HCT116 (cell line): ENCODE measurements at regions not wholly inside any gene's neighbourhood (a gene's known extent, or its start where the extent isn't known, plus 50 kb on each side); places are given as distances from the start of the nearest gene placed in this dataset.

ENCODE experiments used
- ATAC-seq: fragments of 200-7000 bp; cut with Tn5 transposase; 2 replicates; pipeline ENCODE4 v1.9.1; 2020; ENCODE audit warnings: mild to moderate bottlenecking, moderate library complexity
- BruUV-seq: library from RNA; stranded (reverse); fragments of 400-500 nt; replicated peaks from 2 replicates; lab custom pipeline; 2021; lab: Mats Ljungman, UMichigan
- CTCF ChIA-PET: fragments of 300-600 bp; sonication (Branson Sonifier 250); formaldehyde crosslinking; loops from one replicate; lab custom pipeline; 2021; ENCODE audit warnings: antibody characterized with exemption; lab: Charles Lee
- POLR2A ChIA-PET: fragments of 300-600, 350-600 bp; sonication (Branson Sonifier 250); formaldehyde crosslinking; loops from one replicate; lab custom pipeline; 2021; ENCODE audit warnings: antibody characterized with exemption; lab: Charles Lee
- RAD21 ChIA-PET, 2 experiments: fragments of 300-600 bp; sonication (Branson Sonifier 250); formaldehyde crosslinking; loops; one replicate each; lab custom pipeline; 2023; ENCODE audit warnings: low total read pairs in 2 of 2; ENCODE audit not compliant: uncharacterized antibody in 2 of 2, unreplicated experiment in 2 of 2, low non-redundant PET in 1 of 2; lab: Charles Lee
- DNase-seq: peaks from one replicate; pipeline ENCODE4 v3.0.0-alpha.2; 2010; ENCODE audit warnings: low read depth, low spot score
- H2AFZ ChIP-seq: fragments of 200-600 bp; shearing (Covaris generic), sonication (generic); 2 replicates; pipeline ENCODE4 v1.6.1; 2017; ENCODE audit warnings: low read depth, mixed run types, mixed read lengths, antibody characterized with exemption, low read length; ENCODE audit not compliant: poor library complexity, severe bottlenecking
- H3K27ac ChIP-seq: 2 replicates; pipeline ENCODE4 v1.5.1; 2012; ENCODE audit warnings: low read depth, low read length
- H3K27me3 ChIP-seq: fragments of 200-600 bp; sonication (generic); 2 replicates; pipeline ENCODE4 v1.6.1; 2016; ENCODE audit warnings: mixed run types, low read length, mixed read lengths; ENCODE audit not compliant: insufficient read depth
- H3K36me3 ChIP-seq, 2 experiments: fragments of 200-500 bp in 1 of 2; fragments of 200-600 bp in 1 of 2; sonication (Bioruptor generic) in 1 of 2; sonication (generic) in 1 of 2; 2 replicates each; pipeline versions ENCODE4 v1.5.1 to v1.6.1; 2014 to 2016; ENCODE audit warnings: low read length in 2 of 2, inconsistent platforms in 1 of 2, mixed read lengths in 1 of 2, mixed run types in 1 of 2; ENCODE audit not compliant: insufficient read depth in 2 of 2, control insufficient read depth in 1 of 2
- H3K4me1 ChIP-seq, 2 experiments: fragments of 200-600 bp in 1 of 2; sonication (generic) in 1 of 2; 2 replicates each; pipeline versions ENCODE4 v1.5.1 to v1.6.1; 2012 to 2017; ENCODE audit warnings: low read length in 2 of 2, inconsistent platforms in 1 of 2, mild to moderate bottlenecking in 1 of 2, mixed read lengths in 1 of 2, mixed run types in 1 of 2, moderate library complexity in 1 of 2; ENCODE audit not compliant: insufficient read depth in 2 of 2, control insufficient read depth in 1 of 2
- H3K4me2 ChIP-seq: fragments of 200-600 bp; sonication (generic); 2 replicates; pipeline ENCODE4 v1.6.1; 2017; ENCODE audit warnings: mixed run types, low read length, mixed read lengths
- H3K4me3 ChIP-seq, 2 experiments: fragments of 200-600 bp in 1 of 2; sonication (generic) in 1 of 2; replicated peaks in 1 of 2; 2 replicates each; pipeline ENCODE4 v1.5.1; 2011 to 2016; ENCODE audit warnings: low read length in 2 of 2, control low read depth in 1 of 2, low read depth in 1 of 2, mild to moderate bottlenecking in 1 of 2, mixed read lengths in 1 of 2, mixed run types in 1 of 2
- H3K79me2 ChIP-seq: fragments of 200-600 bp; sonication (generic); 2 replicates; pipeline ENCODE4 v1.6.1; 2017; ENCODE audit warnings: mild to moderate bottlenecking, mixed run types, low read length, moderate library complexity, mixed read lengths; ENCODE audit not compliant: insufficient read depth
- H3K9ac ChIP-seq: fragments of 200-600 bp; sonication (generic); 2 replicates; pipeline ENCODE4 v1.6.1; 2016; ENCODE audit warnings: low read length, mixed read lengths
- H3K9me2 ChIP-seq: fragments of 200-600 bp; sonication (generic), shearing (Covaris generic); 2 replicates; pipeline ENCODE4 v1.6.1; 2017; ENCODE audit warnings: mixed run types, mild to moderate bottlenecking, moderate library complexity; ENCODE audit not compliant: insufficient read depth
- H3K9me3 ChIP-seq, 2 experiments: fragments of 200-500 bp in 1 of 2; fragments of 200-600 bp in 1 of 2; sonication (Bioruptor generic) in 1 of 2; sonication (generic) in 1 of 2; 2 replicates each; pipeline ENCODE4 v1.6.1; 2014 to 2017; ENCODE audit warnings: low read length in 2 of 2, mixed read lengths in 2 of 2, inconsistent platforms in 1 of 2, low read depth in 1 of 2, mild to moderate bottlenecking in 1 of 2, mixed run types in 1 of 2, moderate library complexity in 1 of 2; ENCODE audit not compliant: control insufficient read depth in 1 of 2, insufficient read depth in 1 of 2
- H4K20me1 ChIP-seq: fragments of 200-600 bp; sonication (generic), shearing (Covaris generic); 2 replicates; pipeline ENCODE4 v1.6.1; 2017; ENCODE audit warnings: mixed run types, mild to moderate bottlenecking, moderate library complexity; ENCODE audit not compliant: insufficient read depth
- ATF3 ChIP-seq: IDR thresholded peaks from 2 replicates; pipeline ENCODE4 v1.6.1; 2012
- CBX3 ChIP-seq: IDR thresholded peaks from 2 replicates; pipeline ENCODE4 v1.6.1; 2012; ENCODE audit warnings: low read depth
- CTCF ChIP-seq, 3 experiments: fragments of 200-600 bp in 1 of 3; sonication (generic) in 1 of 3; IDR thresholded peaks in 2 of 3; conservative IDR thresholded peaks in 1 of 3; 2 replicates each; pipeline ENCODE4 v1.5.1; 2012 to 2017; ENCODE audit warnings: low read depth in 2 of 3, low read length in 2 of 3, antibody characterized with exemption in 1 of 3, borderline replicate concordance in 1 of 3, control low read depth in 1 of 3, mild to moderate bottlenecking in 1 of 3, mixed read lengths in 1 of 3, mixed run types in 1 of 3, moderate library complexity in 1 of 3; ENCODE audit not compliant: insufficient read depth in 1 of 3
- EGR1 ChIP-seq: IDR thresholded peaks from 2 replicates; pipeline ENCODE4 v1.6.1; 2012; ENCODE audit warnings: low read depth
- EZH2 ChIP-seq: fragments of 200-600 bp; sonication (generic); IDR thresholded peaks from 2 replicates; pipeline ENCODE4 v1.6.1; 2017; ENCODE audit warnings: antibody characterized with exemption, mixed run types
- EZH2phosphoT487 ChIP-seq: fragments of 200-600 bp; IDR thresholded peaks from 2 replicates; pipeline ENCODE4 v1.6.1; 2018; ENCODE audit warnings: antibody characterized with exemption, borderline replicate concordance
- FOSL1 ChIP-seq: IDR thresholded peaks from 2 replicates; pipeline ENCODE4 v1.6.1; 2012; ENCODE audit warnings: low read depth
- POLR2A ChIP-seq: IDR thresholded peaks from 2 replicates; pipeline ENCODE4 v1.7.0; 2011; ENCODE audit warnings: borderline replicate concordance; ENCODE audit not compliant: insufficient read depth, insufficient read length; ENCODE audit errors: extremely low read depth
- POLR2AphosphoS5 ChIP-seq: IDR thresholded peaks from 2 replicates; pipeline ENCODE4 v1.6.1; 2011; ENCODE audit warnings: mild to moderate bottlenecking, low read depth, low read length, moderate library complexity
- RAD21 ChIP-seq: IDR thresholded peaks from 2 replicates; pipeline ENCODE4 v1.6.1; 2012; ENCODE audit warnings: low read depth, mild to moderate bottlenecking
- SIN3A ChIP-seq: IDR thresholded peaks from 2 replicates; pipeline ENCODE4 v1.6.1; 2012; ENCODE audit warnings: low read depth
- SP1 ChIP-seq: IDR thresholded peaks from 2 replicates; pipeline ENCODE4 v1.6.1; 2012; ENCODE audit warnings: low read depth
- SRF ChIP-seq: IDR thresholded peaks from 2 replicates; pipeline ENCODE4 v1.6.1; 2012; ENCODE audit warnings: low read depth
- TCF7L2 ChIP-seq: IDR thresholded peaks from 2 replicates; pipeline ENCODE4 v1.7.0; 2011; ENCODE audit warnings: borderline replicate concordance, inconsistent platforms; ENCODE audit not compliant: insufficient read depth, insufficient read length; ENCODE audit errors: extremely low read depth
- ZFX ChIP-seq: fragments of 450-650 bp; IDR thresholded peaks from 2 replicates; pipeline ENCODE4 v1.6.1; 2017
- ZNF274 ChIP-seq: fragments of 200-500 bp; sonication (Bioruptor generic); IDR thresholded peaks from 2 replicates; pipeline ENCODE4 v1.6.1; 2014; ENCODE audit warnings: mild to moderate bottlenecking, low read depth, low read length, inconsistent platforms
- intact Hi-C: fragments of 100-400 bp; cut with micrococcal nuclease; formaldehyde crosslinking; loops from 2 replicates; pipeline ENCODE4 v1.10.0; 2022
- TF ChIP-seq, protein P1 (sequence below): IDR thresholded peaks from 2 replicates; pipeline ENCODE4 v1.6.1; 2011; ENCODE audit warnings: mild to moderate bottlenecking, low read length, moderate library complexity; ENCODE audit not compliant: insufficient replicate concordance; ENCODE audit errors: extremely low read depth

DNA sequence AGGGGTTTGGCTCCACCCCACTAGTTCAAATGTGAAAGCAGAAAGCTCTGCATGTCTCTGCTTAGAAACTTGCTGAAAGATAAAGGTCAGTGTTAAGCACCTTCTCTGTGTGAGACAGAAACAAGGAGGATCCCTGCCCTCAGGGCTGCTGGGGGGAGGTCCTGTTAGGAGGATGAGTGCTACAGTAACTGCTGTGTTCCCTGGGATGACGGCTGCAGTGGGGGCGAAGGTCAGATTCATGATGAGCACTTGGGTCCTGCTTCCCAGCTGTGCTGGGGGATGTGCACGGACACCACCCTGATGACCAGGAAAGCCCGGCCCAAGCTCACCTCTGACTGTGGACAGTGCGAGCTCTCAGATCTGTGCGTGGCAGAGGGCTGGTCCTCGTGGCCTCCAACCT, 252.6 kb downstream of the DLL1 start:
- ATAC-seq = no peak
- TF ChIP-seq ZNF274 = no peak
- TF ChIP-seq SP1 = no peak
- no peak for TF ChIP-seq CTCF (IDR thresholded peaks at IDR 0.05 in 2 of 3, conservative IDR thresholded peaks at IDR 0.05 in 1 of 3; ENCODE audit: borderline replicate concordance in 1 of 3, insufficient read depth in 1 of 3, low read depth in 2 of 3, low read length in 2 of 3)
- TF ChIP-seq POLR2A = no peak
- no peak for TF ChIP-seq EZH2
- TF ChIP-seq, protein P1, sequence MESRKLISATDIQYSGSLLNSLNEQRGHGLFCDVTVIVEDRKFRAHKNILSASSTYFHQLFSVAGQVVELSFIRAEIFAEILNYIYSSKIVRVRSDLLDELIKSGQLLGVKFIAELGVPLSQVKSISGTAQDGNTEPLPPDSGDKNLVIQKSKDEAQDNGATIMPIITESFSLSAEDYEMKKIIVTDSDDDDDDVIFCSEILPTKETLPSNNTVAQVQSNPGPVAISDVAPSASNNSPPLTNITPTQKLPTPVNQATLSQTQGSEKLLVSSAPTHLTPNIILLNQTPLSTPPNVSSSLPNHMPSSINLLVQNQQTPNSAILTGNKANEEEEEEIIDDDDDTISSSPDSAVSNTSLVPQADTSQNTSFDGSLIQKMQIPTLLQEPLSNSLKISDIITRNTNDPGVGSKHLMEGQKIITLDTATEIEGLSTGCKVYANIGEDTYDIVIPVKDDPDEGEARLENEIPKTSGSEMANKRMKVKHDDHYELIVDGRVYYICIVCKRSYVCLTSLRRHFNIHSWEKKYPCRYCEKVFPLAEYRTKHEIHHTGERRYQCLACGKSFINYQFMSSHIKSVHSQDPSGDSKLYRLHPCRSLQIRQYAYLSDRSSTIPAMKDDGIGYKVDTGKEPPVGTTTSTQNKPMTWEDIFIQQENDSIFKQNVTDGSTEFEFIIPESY = no peak
- TF ChIP-seq ATF3 = no peak
- TF ChIP-seq TCF7L2 = no peak
- TF ChIP-seq CBX3 = no peak
- no peak for TF ChIP-seq SIN3A
- no peak for TF ChIP-seq RAD21
- TF ChIP-seq SRF = no peak
- TF ChIP-seq FOSL1 = no peak
- TF ChIP-seq POLR2AphosphoS5 = no peak
- no peak for TF ChIP-seq EZH2phosphoT487
- TF ChIP-seq EGR1 = no peak
- no peak for TF ChIP-seq ZFX
- no TSS peak for BruUV-seq
- H4K20me1 ChIP-seq = no peaks in the 10 kb centered on the region
- no peak overlapping the region for H3K4me2 ChIP-seq
- RAD21 ChIA-PET = no interaction called here
- H3K27ac ChIP-seq = no peak overlapping the region
- H3K4me1 ChIP-seq = peaks cover 0 to 14% of the 10 kb centered on the region in 2 experiments; a peak in 2 of 4 replicates
- POLR2A ChIA-PET = no interaction called here
- no peaks in the 10 kb centered on the region for H3K9me2 ChIP-seq
- intact Hi-C loops = no loop called here
- no peak overlapping the region for H2AFZ ChIP-seq
- H3K27me3 ChIP-seq = no peaks in the 10 kb centered on the region
- no peaks in the 10 kb centered on the region for H3K36me3 ChIP-seq
- no peak for DNase-seq
- H3K4me3 ChIP-seq = no peak overlapping the region
- no peaks in the 10 kb centered on the region; a peak in 1 of 4 replicates for H3K9me3 ChIP-seq
- no peak overlapping the region for H3K9ac ChIP-seq
- CTCF ChIA-PET = no interaction called here
- no peaks in the 10 kb centered on the region for H3K79me2 ChIP-seq
